ENCODE measurements at regions not wholly inside any gene's neighbourhood (a gene's known extent, or its start where the extent isn't known, plus 50 kb on each side); places are given as distances from the start of the nearest gene placed in this dataset.

GRCh38 chr14:87122166-87122565, 870.8 kb downstream of the GALC start:
- no peak for DNase-seq (ENCODE audit: low read depth)
- no peak overlapping the region for H3K4me3 ChIP-seq (ENCODE audit: low read depth, low read length)
- no peak for TF ChIP-seq CTCF (IDR thresholded peaks at IDR 0.05; ENCODE audit: insufficient read depth, low read depth, low read length, missing control alignments)

- no peak for DNase-seq (ENCODE audit: low read depth)
- H3K4me3 ChIP-seq (ENCODE audit: low read depth, low read length) = no peak overlapping the region
- TF ChIP-seq CTCF (IDR thresholded peaks at IDR 0.05; ENCODE audit: insufficient read depth, low read depth, low read length, missing control alignments) = no peak
These were observed 871.3 kb downstream of the GALC start for GRCh38 chr14:87121716-87122115.

- TF ChIP-seq CTCF (IDR thresholded peaks at IDR 0.05; ENCODE audit: insufficient read depth, low read depth, low read length, missing control alignments) = no peak
- no peak overlapping the region for H3K4me3 ChIP-seq (ENCODE audit: low read depth, low read length)
- DNase-seq (ENCODE audit: low read depth) = no peak
These were observed 877.7 kb downstream of the GALC start for GRCh38 chr14:87115234-87115633.

GRCh38 chr14:87113286-87113685, 879.7 kb downstream of the GALC start:
- TF ChIP-seq CTCF (IDR thresholded peaks at IDR 0.05; ENCODE audit: insufficient read depth, low read depth, low read length, missing control alignments) = no peak
- H3K4me3 ChIP-seq (ENCODE audit: low read depth, low read length) = no peak overlapping the region
- no peak for DNase-seq (ENCODE audit: low read depth)

- H3K4me3 ChIP-seq (ENCODE audit: low read depth, low read length) = no peak overlapping the region
- no peak for TF ChIP-seq CTCF (IDR thresholded peaks at IDR 0.05; ENCODE audit: insufficient read depth, low read depth, low read length, missing control alignments)
- no peak for DNase-seq (ENCODE audit: low read depth)
These were observed 881.2 kb downstream of the GALC start for GRCh38 chr14:87111741-87112140.

- no peak overlapping the region for H3K4me3 ChIP-seq (ENCODE audit: low read depth, low read length)
- no peak for TF ChIP-seq CTCF (IDR thresholded peaks at IDR 0.05; ENCODE audit: insufficient read depth, low read depth, low read length, missing control alignments)
- DNase-seq (ENCODE audit: low read depth) = no peak
These were observed 881.9 kb downstream of the GALC start for GRCh38 chr14:87111126-87111525.

- no peak overlapping the region for H3K4me3 ChIP-seq (ENCODE audit: low read depth, low read length)
- DNase-seq (ENCODE audit: low read depth) = no peak
- no peak for TF ChIP-seq CTCF (IDR thresholded peaks at IDR 0.05; ENCODE audit: insufficient read depth, low read depth, low read length, missing control alignments)
These were observed 883.7 kb downstream of the GALC start for GRCh38 chr14:87109271-87109670.

Measured in GM12865 (cell line).